ENCODE measurements at regions not wholly inside any gene's neighbourhood (a gene's known extent, or its start where the extent isn't known, plus 50 kb on each side); places are given as distances from the start of the nearest gene placed in this dataset.
"Not testable (repeated sequence)": the region's sequence is repeated elsewhere in the genome, so short reads cannot be mapped to it uniquely, and the experiment has no call there.

DNA sequence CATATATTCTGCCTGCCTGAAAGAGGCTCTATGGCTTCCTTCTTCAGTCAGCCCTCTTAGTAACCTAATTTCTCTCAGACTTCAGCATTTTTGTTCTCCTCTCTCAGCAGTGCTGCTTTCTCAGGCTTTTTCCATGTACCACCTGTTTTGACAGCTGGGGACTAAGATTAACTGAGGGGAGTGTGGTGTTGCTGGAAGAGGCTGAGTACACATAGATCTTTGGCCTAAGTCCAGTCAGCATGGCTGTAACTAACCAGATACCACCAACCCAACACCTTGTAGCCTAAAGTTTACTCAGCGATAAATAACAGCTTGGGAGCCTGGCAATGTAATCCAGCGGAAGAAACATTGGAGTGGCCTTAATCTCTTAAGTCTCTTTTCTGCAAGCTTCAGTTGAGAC is 85.5 kb downstream of the RTL3 start:
- TF ChIP-seq, protein P1, sequence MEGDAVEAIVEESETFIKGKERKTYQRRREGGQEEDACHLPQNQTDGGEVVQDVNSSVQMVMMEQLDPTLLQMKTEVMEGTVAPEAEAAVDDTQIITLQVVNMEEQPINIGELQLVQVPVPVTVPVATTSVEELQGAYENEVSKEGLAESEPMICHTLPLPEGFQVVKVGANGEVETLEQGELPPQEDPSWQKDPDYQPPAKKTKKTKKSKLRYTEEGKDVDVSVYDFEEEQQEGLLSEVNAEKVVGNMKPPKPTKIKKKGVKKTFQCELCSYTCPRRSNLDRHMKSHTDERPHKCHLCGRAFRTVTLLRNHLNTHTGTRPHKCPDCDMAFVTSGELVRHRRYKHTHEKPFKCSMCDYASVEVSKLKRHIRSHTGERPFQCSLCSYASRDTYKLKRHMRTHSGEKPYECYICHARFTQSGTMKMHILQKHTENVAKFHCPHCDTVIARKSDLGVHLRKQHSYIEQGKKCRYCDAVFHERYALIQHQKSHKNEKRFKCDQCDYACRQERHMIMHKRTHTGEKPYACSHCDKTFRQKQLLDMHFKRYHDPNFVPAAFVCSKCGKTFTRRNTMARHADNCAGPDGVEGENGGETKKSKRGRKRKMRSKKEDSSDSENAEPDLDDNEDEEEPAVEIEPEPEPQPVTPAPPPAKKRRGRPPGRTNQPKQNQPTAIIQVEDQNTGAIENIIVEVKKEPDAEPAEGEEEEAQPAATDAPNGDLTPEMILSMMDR (IDR thresholded peaks at IDR 0.05), result no peak
- no peak for TF ChIP-seq POLR2A (IDR thresholded peaks at IDR 0.05)
- H3K4me1 ChIP-seq, result no peaks in the 10 kb centered on the region
- DNase-seq, result no peak
- 75 to 83% methylated on average over 2 of the region's 2 CpGs for WGBS, 2 donors
- H3K27me3 ChIP-seq, result no peaks in the 10 kb centered on the region
- no peak overlapping the region for H3K27ac ChIP-seq
- H3K4me3 ChIP-seq, result no peak overlapping the region
- intact Hi-C loops (cut with DNase I; ENCODE audit: low total_unique reads), result no loop called here
- no peaks in the 10 kb centered on the region for H3K9me3 ChIP-seq
- H3K36me3 ChIP-seq (ENCODE audit: low read depth, missing control alignments), result no peaks in the 10 kb centered on the region

- H3K4me1 ChIP-seq, result no peaks in the 10 kb centered on the region
- WGBS, 2 donors, result 75 to 83% methylated on average over 1 to 2 of the region's 2 CpGs
- TF ChIP-seq, protein P1 (IDR thresholded peaks at IDR 0.05), result no peak
- TF ChIP-seq POLR2A (IDR thresholded peaks at IDR 0.05), result no peak
- H3K27ac ChIP-seq, result no peak overlapping the region
- no peaks in the 10 kb centered on the region for H3K36me3 ChIP-seq (ENCODE audit: low read depth, missing control alignments)
- DNase-seq, result no peak
- H3K9me3 ChIP-seq, result no peaks in the 10 kb centered on the region
- intact Hi-C loops (cut with DNase I; ENCODE audit: low total_unique reads), result no loop called here
- no peak overlapping the region for H3K4me3 ChIP-seq
- no peaks in the 10 kb centered on the region for H3K27me3 ChIP-seq
Observed at GRCh38 chrX:78571849-78572248, 87.3 kb downstream of the RTL3 start.

DNA sequence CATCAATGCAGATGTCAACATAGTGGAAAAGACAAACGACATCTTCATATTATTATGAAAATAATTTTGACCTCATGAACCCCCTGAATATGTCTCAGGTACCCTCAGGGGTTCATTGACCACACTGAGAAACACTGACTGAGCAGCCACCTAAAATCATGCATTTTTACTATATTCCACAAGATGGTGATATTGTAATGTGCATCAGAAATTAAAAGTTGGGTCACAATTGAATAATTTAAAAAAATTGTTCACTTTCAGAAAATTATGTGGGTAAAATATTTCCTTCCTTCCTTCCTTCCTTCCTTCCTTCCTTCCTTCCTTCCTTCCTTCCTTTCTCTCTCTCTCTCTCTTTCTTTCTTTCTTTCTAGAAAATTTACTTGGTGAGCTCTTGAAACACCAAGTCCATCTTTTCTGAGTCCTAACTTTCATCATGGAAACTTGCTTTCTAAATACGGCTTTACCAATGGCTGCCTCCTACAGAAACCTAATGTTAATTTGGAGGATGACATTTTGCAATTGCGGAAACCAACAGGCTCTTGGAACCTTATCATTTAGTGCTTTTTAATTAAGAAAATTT is 103.6 kb downstream of the RTL3 start:
- Histone ChIP-seq H3K9me3 (no peaks in the 10 kb centered on the region), H3K4me1 (no peaks in the 10 kb centered on the region), H3K27me3 (no peaks in the 10 kb centered on the region), H3K27ac (no peak overlapping the region), H3K36me3 (ENCODE audit: low read depth, missing control alignments) (no peaks in the 10 kb centered on the region), H3K4me3 (no peak overlapping the region)
- intact Hi-C loops (cut with DNase I; ENCODE audit: low total_unique reads), result no loop called here
- no peak for DNase-seq
- 22 to 31% methylated on average over 3 of the region's 3 CpGs for WGBS, 2 donors
- no peak for TF ChIP-seq POLR2A (IDR thresholded peaks at IDR 0.05)
- TF ChIP-seq, protein P1 (IDR thresholded peaks at IDR 0.05), result peak in 1 of 3 experiments; percentile 35

GRCh38 chrX:78552628-78553027 is 106.5 kb downstream of the RTL3 start:
- H3K36me3 ChIP-seq (ENCODE audit: low read depth, missing control alignments); intact Hi-C loops (cut with DNase I; ENCODE audit: low total_unique reads); H3K27ac ChIP-seq: not testable (repeated sequence)

GRCh38 chrX:78548012-78548411 is 111.1 kb downstream of the RTL3 start:
- Histone ChIP-seq H3K4me1 (no peaks in the 10 kb centered on the region), H3K9me3 (no peaks in the 10 kb centered on the region), H3K4me3 (no peak overlapping the region), H3K27ac (no peak overlapping the region), H3K27me3 (no peaks in the 10 kb centered on the region), H3K36me3 (ENCODE audit: low read depth, missing control alignments) (no peaks in the 10 kb centered on the region)
- intact Hi-C loops (cut with DNase I; ENCODE audit: low total_unique reads), result no loop called here
- DNase-seq, result no peak
- TF ChIP-seq, protein P1 (IDR thresholded peaks at IDR 0.05), result no peak
- TF ChIP-seq POLR2A (IDR thresholded peaks at IDR 0.05), result no peak
- WGBS, 2 donors, result 61 to 65% methylated on average over 2 of the region's 2 CpGs

More at GRCh38 chrX:78552628-78553027, 106.5 kb downstream of the RTL3 start:
- DNase-seq, H3K27me3 ChIP-seq, H3K9me3 ChIP-seq, H3K4me3 ChIP-seq, H3K4me1 ChIP-seq: not testable (repeated sequence)
- 83% methylated on average over 1 of the region's 1 CpG; no CpG with 5 or more reads in 1 of the 2 donors for WGBS, 2 donors
